ENCODE measurements at regions not wholly inside any gene's neighbourhood (a gene's known extent, or its start where the extent isn't known, plus 50 kb on each side); places are given as distances from the start of the nearest gene placed in this dataset.

GRCh38 chr2:38508311-38509039, 94.3 kb downstream of the HNRNPLL start:
- TF ChIP-seq CTCF (IDR thresholded peaks at IDR 0.05 in 2 of 3, conservative IDR thresholded peaks at IDR 0.05 in 1 of 3; ENCODE audit: control insufficient read depth in 2 of 3, extremely low read depth in 1 of 3, insufficient read depth in 1 of 3, low read depth in 3 of 3, low read length in 3 of 3) (peak; percentile 72 to 85 (median 80); a peak in 5 of 6 replicates), PAX8 (IDR thresholded peaks at IDR 0.05) (no peak), CEBPB (IDR thresholded peaks at IDR 0.05; ENCODE audit: borderline replicate concordance in 1 of 2, low read depth in 2 of 2, low read length in 2 of 2) (no peak), FOXM1 (IDR thresholded peaks at IDR 0.05; ENCODE audit: low read depth, low read length) (no peak), POLR2A (IDR thresholded peaks at IDR 0.05; ENCODE audit: low read depth, low read length) (no peak), REST (IDR thresholded peaks at IDR 0.05; ENCODE audit: low read depth, low read length) (no peak), E2F4 (IDR thresholded peaks at IDR 0.05; ENCODE audit: low read depth, low read length) (no peak)
